ENCODE measurements at regions not wholly inside any gene's neighbourhood (a gene's known extent, or its start where the extent isn't known, plus 50 kb on each side); places are given as distances from the start of the nearest gene placed in this dataset.
A peak's percentile ranks its signal among the peaks of the same experiment; 100 is the strongest.

DNA sequence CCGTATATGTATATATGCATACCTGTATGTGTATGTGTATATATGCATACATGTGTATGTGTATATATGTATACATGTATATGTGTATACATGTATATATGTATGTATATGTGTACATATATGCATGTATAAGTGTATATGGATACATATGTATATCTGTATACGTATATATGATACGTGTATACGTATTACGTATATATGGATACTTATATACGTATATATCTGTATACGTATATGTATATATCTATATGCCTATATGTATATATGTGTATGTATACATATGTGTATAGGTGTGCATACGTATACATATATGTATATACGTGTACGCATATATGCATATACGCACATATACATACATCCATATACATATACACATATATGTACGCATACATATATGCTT lies 681.6 kb upstream of the ANO3 start:
- Mint-ChIP-seq H3K4me3 (no peak overlapping the region), H3K9me3 (peaks cover 15 to 17% of the 10 kb centered on the region in 2 donors), H3K27ac (no peak overlapping the region), H3K27me3 (ENCODE audit: low read depth in 2 of 2) (no peaks in the 10 kb centered on the region), H3K36me3 (no peaks in the 10 kb centered on the region), H3K4me1 (no peaks in the 10 kb centered on the region)
- peak in 1 of 3 donors; percentile 14 for ATAC-seq
- Histone ChIP-seq H3K27me3 (ENCODE audit: control insufficient read depth, insufficient read depth, low read length) (no peaks in the 10 kb centered on the region), H3K4me3 (ENCODE audit: low read length) (no peak overlapping the region), H3K9me3 (ENCODE audit: control insufficient read depth, insufficient read depth, low read length) (no peaks in the 10 kb centered on the region), H3K4me1 (ENCODE audit: control insufficient read depth, insufficient read depth, low read length) (no peaks in the 10 kb centered on the region), H3K27ac (ENCODE audit: low read length) (no peak overlapping the region), H3K36me3 (ENCODE audit: control insufficient read depth, insufficient read depth, low read length) (no peaks in the 10 kb centered on the region)
- TF ChIP-seq, protein P1, sequence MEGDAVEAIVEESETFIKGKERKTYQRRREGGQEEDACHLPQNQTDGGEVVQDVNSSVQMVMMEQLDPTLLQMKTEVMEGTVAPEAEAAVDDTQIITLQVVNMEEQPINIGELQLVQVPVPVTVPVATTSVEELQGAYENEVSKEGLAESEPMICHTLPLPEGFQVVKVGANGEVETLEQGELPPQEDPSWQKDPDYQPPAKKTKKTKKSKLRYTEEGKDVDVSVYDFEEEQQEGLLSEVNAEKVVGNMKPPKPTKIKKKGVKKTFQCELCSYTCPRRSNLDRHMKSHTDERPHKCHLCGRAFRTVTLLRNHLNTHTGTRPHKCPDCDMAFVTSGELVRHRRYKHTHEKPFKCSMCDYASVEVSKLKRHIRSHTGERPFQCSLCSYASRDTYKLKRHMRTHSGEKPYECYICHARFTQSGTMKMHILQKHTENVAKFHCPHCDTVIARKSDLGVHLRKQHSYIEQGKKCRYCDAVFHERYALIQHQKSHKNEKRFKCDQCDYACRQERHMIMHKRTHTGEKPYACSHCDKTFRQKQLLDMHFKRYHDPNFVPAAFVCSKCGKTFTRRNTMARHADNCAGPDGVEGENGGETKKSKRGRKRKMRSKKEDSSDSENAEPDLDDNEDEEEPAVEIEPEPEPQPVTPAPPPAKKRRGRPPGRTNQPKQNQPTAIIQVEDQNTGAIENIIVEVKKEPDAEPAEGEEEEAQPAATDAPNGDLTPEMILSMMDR (IDR thresholded peaks at IDR 0.05), result no peak
- DNase-seq, result no peak
- no CpG with 5 or more reads among the region's 12 CpGs for WGBS (ENCODE audit: insufficient coverage)
- intact Hi-C loops (cut with micrococcal nuclease), result no loop called here

DNA sequence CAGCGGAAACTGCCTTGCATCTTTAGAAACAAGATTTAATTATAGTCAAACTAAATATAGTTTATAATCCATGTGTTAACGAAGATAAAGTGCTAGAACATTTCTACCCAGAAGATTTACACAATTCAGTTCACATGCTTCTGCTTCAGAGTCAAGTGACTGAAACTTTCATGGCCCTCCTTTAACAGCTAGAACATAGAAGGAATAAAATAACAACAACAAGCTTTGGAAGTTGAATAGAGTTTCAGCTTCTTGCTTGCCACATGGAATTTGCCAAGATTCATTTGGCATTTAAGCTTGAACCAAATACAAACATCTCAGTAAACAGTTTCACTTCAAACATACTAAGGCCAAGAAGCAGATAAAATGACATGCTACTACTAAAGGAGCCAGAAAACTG lies 676.3 kb upstream of the ANO3 start:
- intact Hi-C loops (cut with micrococcal nuclease), result no loop called here
- TF ChIP-seq, protein P1 (IDR thresholded peaks at IDR 0.05), result no peak
- Mint-ChIP-seq H3K27ac (no peak overlapping the region), H3K36me3 (no peaks in the 10 kb centered on the region), H3K4me3 (no peak overlapping the region), H3K4me1 (no peaks in the 10 kb centered on the region), H3K27me3 (ENCODE audit: low read depth in 2 of 2) (no peaks in the 10 kb centered on the region), H3K9me3 (peaks cover 16% of the 10 kb centered on the region in 2 donors)
- Histone ChIP-seq H3K27me3 (ENCODE audit: control insufficient read depth, insufficient read depth, low read length) (no peaks in the 10 kb centered on the region), H3K9me3 (ENCODE audit: control insufficient read depth, insufficient read depth, low read length) (no peaks in the 10 kb centered on the region), H3K27ac (ENCODE audit: low read length) (no peak overlapping the region), H3K4me3 (ENCODE audit: low read length) (no peak overlapping the region), H3K36me3 (ENCODE audit: control insufficient read depth, insufficient read depth, low read length) (no peaks in the 10 kb centered on the region), H3K4me1 (ENCODE audit: control insufficient read depth, insufficient read depth, low read length) (no peaks in the 10 kb centered on the region)
- 80% methylated on average over 1 of the region's 2 CpGs for WGBS (ENCODE audit: insufficient coverage)
- DNase-seq, result no peak
- ATAC-seq, result no peak

GRCh38 chr11:25658916-25659315 lies 673.0 kb upstream of the ANO3 start:
- ATAC-seq, result no peak
- intact Hi-C loops (cut with micrococcal nuclease), result no loop called here
- no peak for DNase-seq
- no peaks in the 10 kb centered on the region for H3K4me1 Mint-ChIP-seq
- 87% methylated on average over 1 of the region's 2 CpGs for WGBS (ENCODE audit: insufficient coverage)
- H3K27me3 Mint-ChIP-seq (ENCODE audit: low read depth in 2 of 2), result no peaks in the 10 kb centered on the region
- Histone ChIP-seq H3K36me3 (ENCODE audit: control insufficient read depth, insufficient read depth, low read length) (no peaks in the 10 kb centered on the region), H3K27ac (ENCODE audit: low read length) (no peak overlapping the region), H3K4me3 (ENCODE audit: low read length) (no peak overlapping the region), H3K4me1 (ENCODE audit: control insufficient read depth, insufficient read depth, low read length) (no peaks in the 10 kb centered on the region), H3K9me3 (ENCODE audit: control insufficient read depth, insufficient read depth, low read length) (no peaks in the 10 kb centered on the region), H3K27me3 (ENCODE audit: control insufficient read depth, insufficient read depth, low read length) (no peaks in the 10 kb centered on the region)
- no peaks in the 10 kb centered on the region for H3K36me3 Mint-ChIP-seq
- TF ChIP-seq, protein P1 (IDR thresholded peaks at IDR 0.05), result no peak
- H3K9me3 Mint-ChIP-seq, result peaks cover 8 to 10% of the 10 kb centered on the region in 2 donors
- no peak overlapping the region for H3K4me3 Mint-ChIP-seq
- H3K27ac Mint-ChIP-seq, result no peak overlapping the region

- no peaks in the 10 kb centered on the region for H3K36me3 Mint-ChIP-seq
These were observed 672.2 kb upstream of the ANO3 start for GRCh38 chr11:25659706-25660105.

More at GRCh38 chr11:25659706-25660105, 672.2 kb upstream of the ANO3 start:
- no peak for DNase-seq
- Mint-ChIP-seq H3K9me3 (peaks cover 6 to 8% of the 10 kb centered on the region in 2 donors), H3K4me1 (no peaks in the 10 kb centered on the region), H3K4me3 (no peak overlapping the region), H3K27me3 (ENCODE audit: low read depth in 2 of 2) (no peaks in the 10 kb centered on the region), H3K27ac (no peak overlapping the region)
- Histone ChIP-seq H3K4me3 (ENCODE audit: low read length) (no peak overlapping the region), H3K9me3 (ENCODE audit: control insufficient read depth, insufficient read depth, low read length) (no peaks in the 10 kb centered on the region), H3K27ac (ENCODE audit: low read length) (no peak overlapping the region), H3K36me3 (ENCODE audit: control insufficient read depth, insufficient read depth, low read length) (no peaks in the 10 kb centered on the region), H3K27me3 (ENCODE audit: control insufficient read depth, insufficient read depth, low read length) (no peaks in the 10 kb centered on the region), H3K4me1 (ENCODE audit: control insufficient read depth, insufficient read depth, low read length) (no peaks in the 10 kb centered on the region)
- TF ChIP-seq, protein P1 (IDR thresholded peaks at IDR 0.05), result no peak
- no peak for ATAC-seq
- intact Hi-C loops (cut with micrococcal nuclease), result no loop called here
- 40% methylated on average over 1 of the region's 3 CpGs for WGBS (ENCODE audit: insufficient coverage)

All from natural killer cell (primary cell).